ENCODE measurements at regions not wholly inside any gene's neighbourhood (a gene's known extent, or its start where the extent isn't known, plus 50 kb on each side); places are given as distances from the start of the nearest gene placed in this dataset.
"Not testable (repeated sequence)": the region's sequence is repeated elsewhere in the genome, so short reads cannot be mapped to it uniquely, and the experiment has no call there.

- TF ChIP-seq BACH2 (CRISPR knock-in tag; IDR thresholded peaks at IDR 0.05; ENCODE audit: borderline replicate concordance), result no peak
- TF ChIP-seq ZC3H10 (CRISPR knock-in tag; IDR thresholded peaks at IDR 0.05), result no peak
- TF ChIP-seq ZFP30 (CRISPR knock-in tag; IDR thresholded peaks at IDR 0.05), result no peak
- no peak for TF ChIP-seq ZNF70 (CRISPR knock-in tag; IDR thresholded peaks at IDR 0.05)
These were observed 404.3 kb downstream of the HLX start (continued) for GRCh38 chr1:221283532-221283931.

DNA sequence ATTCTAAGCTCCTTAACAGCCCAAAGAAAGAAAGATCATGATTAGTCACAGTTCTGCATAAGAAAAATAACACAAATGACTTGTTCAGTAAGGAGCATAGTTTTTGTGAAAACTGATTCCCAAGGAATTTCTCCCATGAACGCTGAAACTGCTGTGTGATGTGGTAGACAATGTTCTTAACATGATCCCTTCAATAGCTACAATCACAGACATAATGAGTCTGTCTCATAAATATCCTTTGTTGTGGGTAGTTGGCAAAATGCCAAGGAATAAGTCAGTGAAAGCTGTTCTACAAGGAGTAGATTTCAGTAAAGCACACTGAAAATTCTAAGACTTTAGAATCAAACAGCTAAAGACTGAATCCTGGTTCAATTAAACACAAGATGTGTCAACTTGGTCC lies 404.8 kb downstream of the HLX start:
- peak; percentile 76 for ATAC-seq
- TF ChIP-seq ISL1 (CRISPR knock-in tag; IDR thresholded peaks at IDR 0.05), result no peak
- TF ChIP-seq PATZ1 (CRISPR knock-in tag; IDR thresholded peaks at IDR 0.05; ENCODE audit: borderline replicate concordance), result no peak
- no peak for TF ChIP-seq RARB (CRISPR knock-in tag; IDR thresholded peaks at IDR 0.05)
- no peak for TF ChIP-seq TCF4 (CRISPR knock-in tag; IDR thresholded peaks at IDR 0.05; ENCODE audit: borderline replicate concordance)

- not testable (repeated sequence) for ATAC-seq
These were observed 405.7 kb downstream of the HLX start for GRCh38 chr1:221284991-221285390.

DNA sequence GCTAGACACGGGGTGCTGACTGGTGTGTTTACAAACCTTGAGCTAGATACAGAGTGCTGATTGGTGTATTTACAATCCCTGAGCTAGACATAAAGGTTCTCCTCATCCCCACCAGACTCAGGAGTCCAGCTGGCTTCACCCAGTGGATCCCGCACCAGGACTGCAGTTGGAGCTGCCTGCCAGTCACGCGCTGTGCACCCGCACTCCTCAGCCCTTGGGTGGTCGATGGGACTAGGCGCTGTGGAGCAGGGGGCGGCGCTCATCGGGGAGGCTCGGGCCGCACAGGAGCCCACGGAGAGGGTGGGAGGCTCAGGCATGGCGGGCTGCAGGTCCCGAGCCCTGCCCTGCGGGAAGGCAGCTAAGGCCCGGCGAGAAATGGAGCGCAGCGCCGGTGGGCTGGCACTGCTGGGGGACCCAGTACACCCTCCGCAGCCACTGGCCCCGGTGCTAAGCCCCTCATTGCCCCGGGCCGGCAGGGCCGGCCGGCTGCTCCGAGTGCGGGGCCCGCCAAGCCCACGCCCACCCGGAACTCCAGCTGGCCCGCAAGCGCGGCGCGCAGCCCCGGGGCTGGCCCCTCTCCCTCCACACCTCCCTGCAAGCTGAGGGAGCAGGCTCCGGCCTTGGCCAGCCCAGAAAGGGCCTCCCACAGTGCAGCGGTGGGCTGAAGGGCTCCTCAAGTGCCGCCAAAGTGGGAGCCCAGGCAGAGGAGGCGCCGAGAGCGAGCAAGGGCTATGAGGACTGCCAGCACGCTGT lies 406.4 kb downstream of the HLX start:
- ATAC-seq, result not testable (repeated sequence)

DNA sequence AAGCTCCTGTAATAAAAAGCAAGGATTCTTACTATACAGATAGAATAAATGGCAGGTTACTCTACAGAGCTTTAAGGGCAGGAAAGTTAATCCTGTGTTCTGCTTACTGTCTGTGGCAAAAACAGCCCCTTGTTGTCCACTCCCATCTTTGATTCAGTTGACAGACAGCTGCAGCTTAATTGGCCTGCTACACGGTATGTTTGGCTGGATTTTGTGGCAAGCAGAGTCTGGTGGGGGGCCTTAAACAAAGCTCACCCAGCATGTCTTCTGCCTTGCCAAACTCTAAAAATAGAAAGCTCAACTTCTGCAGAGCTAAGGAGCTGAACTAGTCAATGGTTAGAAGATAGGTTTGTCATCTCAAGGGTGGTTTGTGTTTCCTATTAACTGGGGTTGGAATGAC lies 407.2 kb downstream of the HLX start:
- TF ChIP-seq RARB (CRISPR knock-in tag; IDR thresholded peaks at IDR 0.05) (no peak), ZNF8 (CRISPR knock-in tag; IDR thresholded peaks at IDR 0.05) (no peak), TSHZ2 (CRISPR knock-in tag; IDR thresholded peaks at IDR 0.05) (no peak), ZFP30 (CRISPR knock-in tag; IDR thresholded peaks at IDR 0.05) (no peak), GLIS3 (CRISPR knock-in tag; IDR thresholded peaks at IDR 0.05) (no peak), ESRRG (CRISPR knock-in tag; IDR thresholded peaks at IDR 0.05) (no peak), ZNF70 (CRISPR knock-in tag; IDR thresholded peaks at IDR 0.05) (no peak), ARNTL (CRISPR knock-in tag; IDR thresholded peaks at IDR 0.05; ENCODE audit: borderline replicate concordance, low read depth) (no peak), OSR1 (CRISPR knock-in tag; IDR thresholded peaks at IDR 0.05) (no peak), ZFP3 (CRISPR knock-in tag; IDR thresholded peaks at IDR 0.05) (no peak), TOX (CRISPR knock-in tag; IDR thresholded peaks at IDR 0.05; ENCODE audit: borderline replicate concordance) (no peak), PATZ1 (CRISPR knock-in tag; IDR thresholded peaks at IDR 0.05; ENCODE audit: borderline replicate concordance) (no peak), SNAI2 (CRISPR knock-in tag; IDR thresholded peaks at IDR 0.05) (no peak), PPARA (CRISPR knock-in tag; IDR thresholded peaks at IDR 0.05; ENCODE audit: borderline replicate concordance) (no peak), ZC3H10 (CRISPR knock-in tag; IDR thresholded peaks at IDR 0.05) (no peak), BACH2 (CRISPR knock-in tag; IDR thresholded peaks at IDR 0.05; ENCODE audit: borderline replicate concordance) (no peak), CSDC2 (CRISPR knock-in tag; IDR thresholded peaks at IDR 0.05) (no peak), ZNF565 (CRISPR knock-in tag; conservative IDR thresholded peaks at IDR 0.05; ENCODE audit: low read depth) (no peak)
- TF ChIP-seq, protein P1, sequence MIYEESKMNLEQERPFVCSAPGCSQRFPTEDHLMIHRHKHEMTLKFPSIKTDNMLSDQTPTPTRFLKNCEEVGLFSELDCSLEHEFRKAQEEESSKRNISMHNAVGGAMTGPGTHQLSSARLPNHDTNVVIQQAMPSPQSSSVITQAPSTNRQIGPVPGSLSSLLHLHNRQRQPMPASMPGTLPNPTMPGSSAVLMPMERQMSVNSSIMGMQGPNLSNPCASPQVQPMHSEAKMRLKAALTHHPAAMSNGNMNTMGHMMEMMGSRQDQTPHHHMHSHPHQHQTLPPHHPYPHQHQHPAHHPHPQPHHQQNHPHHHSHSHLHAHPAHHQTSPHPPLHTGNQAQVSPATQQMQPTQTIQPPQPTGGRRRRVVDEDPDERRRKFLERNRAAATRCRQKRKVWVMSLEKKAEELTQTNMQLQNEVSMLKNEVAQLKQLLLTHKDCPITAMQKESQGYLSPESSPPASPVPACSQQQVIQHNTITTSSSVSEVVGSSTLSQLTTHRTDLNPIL (CRISPR knock-in tag; IDR thresholded peaks at IDR 0.05; ENCODE audit: low read depth), result no peak
- TF ChIP-seq, protein P2, sequence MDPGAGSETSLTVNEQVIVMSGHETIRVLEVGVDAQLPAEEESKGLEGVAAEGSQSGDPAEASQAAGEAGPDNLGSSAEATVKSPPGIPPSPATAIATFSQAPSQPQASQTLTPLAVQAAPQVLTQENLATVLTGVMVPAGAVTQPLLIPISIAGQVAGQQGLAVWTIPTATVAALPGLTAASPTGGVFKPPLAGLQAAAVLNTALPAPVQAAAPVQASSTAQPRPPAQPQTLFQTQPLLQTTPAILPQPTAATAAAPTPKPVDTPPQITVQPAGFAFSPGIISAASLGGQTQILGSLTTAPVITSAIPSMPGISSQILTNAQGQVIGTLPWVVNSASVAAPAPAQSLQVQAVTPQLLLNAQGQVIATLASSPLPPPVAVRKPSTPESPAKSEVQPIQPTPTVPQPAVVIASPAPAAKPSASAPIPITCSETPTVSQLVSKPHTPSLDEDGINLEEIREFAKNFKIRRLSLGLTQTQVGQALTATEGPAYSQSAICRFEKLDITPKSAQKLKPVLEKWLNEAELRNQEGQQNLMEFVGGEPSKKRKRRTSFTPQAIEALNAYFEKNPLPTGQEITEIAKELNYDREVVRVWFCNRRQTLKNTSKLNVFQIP (CRISPR knock-in tag; IDR thresholded peaks at IDR 0.05; ENCODE audit: borderline replicate concordance, low read depth), result no peak
- ATAC-seq, result no peak; the same call in 2 of the 3 replicates
